Stimulated activated CD4-positive, alpha-beta T cell treated with anti-CD3 and anti-CD28 coated beads, Interleukin-15, amount 100 ng/mL, for 1 hour (primary cell): ENCODE measurements at regions not wholly inside any gene's neighbourhood (a gene's known extent, or its start where the extent isn't known, plus 50 kb on each side); places are given as distances from the start of the nearest gene placed in this dataset.

Source experiments
- DNase-seq, 2 donors: peaks; one replicate each; pipeline ENCODE4 v3.0.0-alpha.2; 2020; ENCODE audit warnings: low read depth in 1 of 2, low spot score in 1 of 2

DNA sequence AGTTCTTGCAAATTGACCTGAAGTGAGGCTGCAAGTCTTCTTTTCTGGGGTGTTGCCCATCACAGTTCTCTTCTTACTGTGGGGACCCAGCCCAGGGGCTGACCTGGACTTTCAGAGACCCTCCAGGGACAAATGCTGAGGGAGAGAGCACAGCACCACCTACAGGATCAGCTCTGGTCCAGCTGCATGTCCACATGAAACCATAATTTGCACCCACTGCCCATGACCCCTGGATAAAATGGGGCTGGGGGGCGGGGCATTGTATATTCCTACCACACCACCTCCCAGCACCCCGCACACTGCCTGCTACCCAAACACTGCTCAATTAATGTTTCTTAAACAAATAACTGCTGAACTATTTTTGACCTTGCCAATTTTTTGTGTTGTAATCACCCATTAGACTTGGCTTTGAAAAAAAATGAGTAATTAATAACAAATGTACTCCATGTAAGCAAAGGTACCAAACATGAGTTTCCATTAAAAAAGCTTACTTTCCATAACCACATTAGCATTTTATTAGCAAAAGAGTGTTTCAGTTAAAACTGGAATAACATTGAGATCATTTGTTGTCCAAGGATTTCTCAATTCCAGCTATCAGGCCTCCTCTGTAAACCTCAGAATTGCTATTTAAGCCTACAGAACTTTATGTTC, 168.0 kb upstream of the RAB4A start:
- DNase-seq = no peak

DNA sequence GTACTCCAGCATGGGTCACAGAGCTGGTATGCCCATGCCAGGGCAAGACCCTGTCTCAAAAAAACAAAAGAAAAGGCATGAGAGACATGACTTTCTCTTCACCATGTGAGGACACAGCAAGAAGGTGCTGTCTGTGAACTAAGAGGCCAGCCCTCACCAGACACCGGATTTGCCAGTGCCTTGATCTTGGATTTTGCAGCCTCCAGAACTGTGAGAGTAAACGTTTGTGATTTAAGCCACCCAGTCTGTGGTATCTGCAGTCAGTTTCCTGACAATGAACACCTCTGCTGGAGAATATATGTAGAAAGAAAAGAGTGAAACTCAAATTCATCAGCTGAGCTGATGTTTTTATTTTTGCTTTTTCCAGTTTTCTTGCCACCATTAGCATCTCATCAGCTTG, 166.3 kb upstream of the RAB4A start:
- DNase-seq = no peak

GRCh38 chr1:229105109-229105508, 165.8 kb upstream of the RAB4A start:
- no peak for DNase-seq

DNA sequence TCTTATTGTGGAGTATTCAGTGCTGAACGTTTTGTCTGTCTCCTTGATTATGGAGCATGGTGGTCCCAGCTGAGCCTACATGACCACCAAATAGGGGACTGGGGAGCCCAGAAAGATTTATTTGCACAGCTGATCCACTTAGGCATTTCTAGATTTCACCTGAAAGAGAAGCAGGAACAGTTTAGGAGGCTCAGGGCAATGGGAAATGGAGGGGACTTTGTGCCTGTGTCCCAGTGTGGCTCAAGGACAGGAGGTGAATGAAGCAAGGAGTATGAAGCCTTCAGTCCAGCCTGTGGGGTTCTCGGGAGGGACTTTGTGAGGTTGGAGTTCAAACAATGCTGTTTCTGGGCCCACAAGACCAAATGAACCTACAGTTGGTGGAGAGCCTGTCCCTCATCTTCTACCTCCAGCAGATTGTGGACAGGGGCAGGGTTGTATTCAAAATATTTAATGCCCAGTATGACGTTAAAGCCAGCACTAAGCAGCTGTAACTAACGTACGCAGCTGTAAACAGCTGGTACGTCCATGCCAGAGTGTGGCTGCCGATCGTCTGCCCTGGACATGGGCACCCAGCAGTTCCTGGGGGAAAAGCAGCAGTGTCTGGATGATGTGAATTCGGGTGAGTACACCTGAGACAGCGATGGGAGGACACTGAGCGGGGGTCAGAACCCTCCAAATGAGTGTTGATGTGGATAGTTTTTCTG, 164.9 kb upstream of the RAB4A start:
- DNase-seq = no peak

DNA sequence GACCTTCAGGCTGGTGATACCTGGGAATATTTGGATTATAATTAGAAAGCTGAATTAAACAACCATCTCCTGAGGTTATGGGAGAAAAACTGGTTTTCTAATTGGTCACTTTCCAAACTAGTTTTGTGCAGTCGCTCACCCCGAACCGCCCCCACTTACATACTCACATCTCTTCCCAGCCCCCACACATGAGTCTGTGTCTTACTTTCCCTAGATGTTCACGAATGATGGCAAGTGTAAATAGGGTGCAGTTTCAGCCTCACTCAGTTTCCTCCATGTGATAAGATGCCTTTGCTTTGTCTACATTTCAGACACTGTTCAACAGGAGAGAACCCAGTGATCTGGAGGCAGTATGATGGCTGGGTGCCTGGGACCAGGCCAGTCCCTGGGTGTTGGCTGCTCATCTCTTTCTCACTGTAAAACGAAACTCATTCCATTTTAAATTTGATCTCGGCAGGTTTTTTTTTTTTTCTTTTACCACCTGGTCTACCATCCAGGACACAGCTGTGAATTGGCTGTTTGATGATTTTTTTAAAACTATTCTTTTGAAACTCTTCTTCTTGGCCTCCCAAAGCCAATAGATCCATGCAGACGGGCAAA, 164.3 kb upstream of the RAB4A start:
- DNase-seq = no peak

GRCh38 chr1:229107304-229107815, 163.6 kb upstream of the RAB4A start:
- no peak for DNase-seq

DNA sequence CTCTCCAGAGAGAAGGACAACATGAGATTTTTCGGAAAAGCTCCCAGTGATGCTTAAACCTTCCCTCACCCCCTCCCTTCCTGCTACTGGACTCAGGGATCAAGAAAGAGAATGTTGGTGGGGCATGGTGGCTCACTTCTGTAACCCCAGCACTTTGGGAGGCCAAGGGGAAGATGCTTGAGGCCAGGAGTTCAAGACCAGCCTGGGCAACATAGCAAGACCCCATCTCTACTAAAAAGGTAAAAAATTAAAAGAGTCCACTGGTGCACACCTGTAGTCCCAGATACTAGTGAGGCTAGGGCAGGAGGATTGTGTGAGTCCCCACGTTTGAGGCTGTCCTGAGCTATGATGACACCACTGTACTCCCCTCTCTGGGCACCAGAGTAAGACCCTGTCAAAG, 162.9 kb upstream of the RAB4A start:
- DNase-seq = no peak

DNA sequence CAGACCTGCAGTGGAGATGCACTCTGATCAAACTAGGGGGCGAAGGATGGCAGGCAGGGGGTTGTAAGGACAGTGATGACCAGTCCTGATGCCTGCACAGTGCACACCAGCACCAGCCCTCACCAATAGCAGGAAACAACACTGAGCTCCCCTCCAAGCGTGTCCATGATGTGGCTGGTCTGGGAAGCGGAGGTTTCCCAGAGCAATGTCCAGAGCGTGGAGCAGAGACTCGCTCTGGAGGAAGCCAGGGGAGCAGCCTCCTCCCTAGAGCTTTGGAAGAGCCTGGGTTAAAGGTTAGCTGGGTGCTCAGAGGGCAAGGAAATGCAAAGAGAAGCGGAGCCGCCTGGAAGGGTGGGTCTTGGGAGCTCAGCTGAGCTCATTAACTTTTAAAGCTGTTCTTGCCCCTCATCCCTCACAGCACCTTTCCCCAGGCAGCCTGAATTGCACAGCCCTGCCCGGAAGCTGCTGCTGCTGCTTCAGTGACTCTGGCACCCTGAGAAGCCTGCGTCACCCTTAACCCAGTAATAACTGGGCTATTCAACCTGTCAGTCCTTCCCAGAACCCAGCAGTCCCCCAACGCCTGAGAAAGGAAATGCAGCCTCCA, 162.2 kb upstream of the RAB4A start:
- no peak for DNase-seq

GRCh38 chr1:229109320-229109761, 161.6 kb upstream of the RAB4A start:
- no peak for DNase-seq

DNA sequence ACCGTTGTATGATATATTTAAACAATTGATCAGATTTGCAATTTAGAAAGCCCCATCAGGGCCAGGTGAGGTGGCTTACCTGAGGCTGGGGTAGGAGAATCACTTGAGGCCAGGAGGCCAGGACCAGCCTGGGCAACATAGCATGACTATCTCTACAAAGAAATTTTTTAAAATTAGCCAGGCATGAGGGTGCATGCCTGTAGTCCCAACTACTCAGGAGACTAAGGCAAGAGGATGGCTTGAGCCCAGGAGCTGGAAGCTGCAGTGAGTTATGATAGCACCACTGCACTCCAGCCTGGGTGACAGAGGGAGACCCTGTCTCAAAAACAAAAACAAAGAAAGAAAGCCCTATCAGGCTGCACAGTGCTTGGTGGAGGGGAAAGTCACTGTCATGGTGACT, 159.9 kb upstream of the RAB4A start:
- DNase-seq = no peak

- no peak for DNase-seq
These were observed 159.1 kb upstream of the RAB4A start for GRCh38 chr1:229111703-229112319.

DNA sequence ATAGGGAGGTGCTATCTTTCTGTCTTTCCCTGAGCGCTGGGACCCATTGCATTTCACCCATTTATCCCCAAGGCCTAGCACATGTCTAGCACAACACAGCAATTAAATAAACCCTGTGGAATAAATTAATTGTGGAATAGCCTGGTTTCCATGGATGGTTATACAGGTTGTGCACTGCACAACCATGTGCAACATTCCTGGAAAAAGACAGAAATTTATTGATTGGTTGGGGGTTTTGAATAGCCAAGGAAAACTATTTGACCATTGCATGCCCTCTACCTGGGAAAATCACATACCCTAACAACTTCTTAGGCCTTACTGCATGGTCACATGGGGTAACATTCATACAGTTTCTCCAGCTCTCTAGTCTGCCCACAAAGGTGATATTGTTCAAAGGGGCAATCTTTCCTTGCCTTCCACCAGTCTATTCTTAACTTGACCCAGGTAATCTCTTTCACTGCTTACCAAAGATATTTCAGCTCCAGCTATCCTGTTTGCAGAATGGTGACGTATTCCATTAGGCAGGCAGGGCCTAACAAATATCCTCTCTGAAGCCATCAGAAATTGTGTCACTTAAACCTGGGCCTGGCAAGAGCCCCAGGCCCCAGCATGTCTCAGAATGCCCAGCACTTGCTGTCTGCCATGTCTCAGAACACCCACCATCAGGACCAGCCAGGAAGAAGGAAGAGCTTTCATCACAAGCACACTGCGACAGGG, 157.9 kb upstream of the RAB4A start:
- no peak for DNase-seq

DNA sequence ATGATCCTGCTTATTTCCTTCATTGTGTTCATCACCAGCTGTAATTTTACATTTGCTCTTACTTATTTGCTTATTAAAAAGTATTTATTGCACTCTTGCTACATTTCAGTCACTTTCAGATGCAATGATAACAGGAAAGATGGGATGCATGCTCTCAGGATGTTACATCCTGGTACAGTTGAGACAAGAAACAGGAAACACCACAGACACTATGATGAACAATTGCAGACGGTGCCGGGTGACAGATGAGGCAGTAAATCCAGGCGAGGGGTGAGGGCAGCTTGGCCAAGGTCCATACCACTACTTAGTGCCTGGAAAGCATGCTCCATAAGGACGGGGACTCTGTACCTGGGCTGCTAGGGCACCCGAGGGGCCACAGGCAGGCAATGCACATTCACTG, 156.6 kb upstream of the RAB4A start:
- no peak for DNase-seq

DNA sequence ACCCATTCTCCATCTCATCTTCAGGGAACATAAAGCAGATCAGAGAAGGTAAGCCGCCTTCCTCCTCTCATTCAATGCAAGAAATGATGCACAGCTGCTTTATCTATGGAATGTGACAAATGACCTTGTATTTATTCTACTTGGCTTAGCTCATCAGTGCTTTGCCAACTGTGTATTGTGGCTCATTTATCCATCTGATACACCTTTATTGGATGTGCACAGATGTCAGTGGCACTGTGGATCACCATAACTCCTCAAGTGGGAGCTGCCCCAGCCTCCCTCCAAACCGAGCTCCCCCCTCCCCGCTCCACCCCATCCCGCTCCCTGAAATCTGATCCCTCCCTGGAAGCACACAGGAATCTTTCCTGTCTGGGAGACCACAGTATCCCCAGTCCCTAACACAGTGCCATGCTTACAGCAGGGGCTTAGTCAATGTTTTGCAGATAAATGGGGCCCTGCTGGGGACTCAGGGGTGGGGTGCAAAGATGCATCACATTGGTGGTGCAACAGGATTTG, 156.0 kb upstream of the RAB4A start:
- DNase-seq = no peak

DNA sequence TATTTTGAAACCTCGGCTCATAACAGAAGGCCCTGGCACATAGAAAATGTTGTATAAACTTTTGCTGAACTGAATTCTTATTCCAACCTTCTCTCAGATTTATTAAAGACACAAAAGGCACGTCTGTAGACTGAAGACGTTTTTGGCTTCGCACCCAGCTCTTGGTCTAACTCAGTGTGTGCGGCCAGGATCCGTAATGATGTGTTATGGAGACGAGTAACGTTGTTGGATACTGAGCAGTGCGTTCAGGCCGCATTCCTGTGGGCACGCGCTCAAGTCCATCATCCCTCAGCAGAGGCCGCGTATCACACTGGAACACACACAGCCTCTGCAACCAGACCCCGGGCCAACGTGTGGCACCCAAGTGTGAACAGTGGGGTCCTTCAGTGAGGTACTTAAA, 154.8 kb upstream of the RAB4A start:
- DNase-seq = no peak

DNA sequence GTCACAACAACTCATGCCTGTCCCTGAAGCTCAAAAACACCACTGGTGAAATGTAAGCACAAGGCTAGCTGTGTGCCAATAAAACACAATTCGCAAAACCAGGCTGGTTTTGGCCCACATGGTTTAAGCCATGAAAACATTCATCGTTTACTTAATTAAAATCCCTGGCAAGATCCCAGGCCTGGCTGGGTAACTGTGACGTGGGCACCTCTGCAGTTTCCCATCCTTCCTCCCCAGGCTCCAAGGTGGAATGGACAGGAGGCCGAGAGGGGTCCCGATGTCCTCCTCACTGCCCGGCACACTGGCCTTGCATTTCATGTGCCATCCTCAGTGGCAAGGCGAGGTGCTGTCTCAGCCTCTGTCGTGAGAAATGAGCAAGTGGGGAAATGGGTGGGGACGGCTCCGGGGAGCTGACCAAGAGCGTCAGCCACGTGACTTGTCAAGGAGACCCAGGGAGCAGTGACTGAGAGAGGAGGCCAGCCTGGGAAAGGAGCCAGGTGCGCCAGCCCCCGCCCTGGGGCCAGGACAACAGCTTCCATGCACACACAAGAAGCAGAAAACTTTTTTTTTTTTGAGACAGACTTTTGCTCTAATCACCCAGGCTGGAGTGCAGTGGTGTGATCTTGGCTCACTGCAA, 153.1 kb upstream of the RAB4A start:
- DNase-seq = no peak

DNA sequence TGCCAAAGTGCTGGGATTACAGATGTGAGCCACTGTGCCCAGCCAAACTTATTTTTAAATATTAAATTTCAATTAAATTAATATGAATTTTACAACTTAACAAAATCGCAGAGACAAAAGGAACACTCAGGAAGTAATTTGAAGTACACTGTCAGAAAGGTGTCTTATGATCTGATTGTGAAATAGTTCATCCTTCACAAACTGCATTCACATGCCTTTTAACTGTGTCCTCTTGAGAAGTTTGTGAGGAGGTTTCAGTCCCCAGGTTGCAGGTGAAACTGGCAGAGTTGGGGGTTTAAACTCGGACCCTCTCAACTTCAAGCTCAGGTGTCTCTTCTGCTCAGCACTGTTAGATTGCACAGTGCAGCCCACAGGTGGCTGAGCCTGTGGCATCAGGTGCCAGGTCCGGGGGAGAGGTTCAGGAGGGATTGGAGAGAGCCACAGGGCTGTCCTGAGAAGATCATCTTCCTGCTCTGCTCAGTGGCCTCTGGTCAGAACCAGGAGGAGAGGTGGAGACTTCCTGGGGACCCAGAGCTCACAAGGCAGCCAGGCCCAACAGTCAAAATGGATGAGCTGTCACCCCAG, 152.3 kb upstream of the RAB4A start:
- no peak for DNase-seq

GRCh38 chr1:229119161-229119560, 151.8 kb upstream of the RAB4A start:
- DNase-seq = no peak

DNA sequence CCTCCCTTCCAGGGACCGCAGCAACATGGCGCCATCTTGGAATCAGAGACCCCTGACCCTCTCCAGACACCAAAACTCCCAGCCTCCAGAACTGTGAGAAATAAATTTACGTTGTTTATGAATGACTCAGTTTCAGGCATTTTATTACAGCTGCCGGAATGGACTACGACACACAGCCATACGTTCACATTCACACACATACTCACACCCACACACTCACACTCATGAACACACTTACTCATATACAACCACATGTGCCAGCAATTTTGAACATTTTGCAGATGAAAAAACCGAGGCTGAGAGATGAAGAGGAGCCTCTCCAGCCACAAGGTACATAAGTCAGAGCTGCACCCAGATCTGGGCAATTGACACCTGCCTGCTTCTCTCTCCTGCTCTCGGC, 151.0 kb upstream of the RAB4A start:
- no peak for DNase-seq
